Activated CD4-positive, alpha-beta memory T cell treated with anti-CD3 and anti-CD28 coated beads for 36 hours (primary cell): ENCODE measurements at regions not wholly inside any gene's neighbourhood (a gene's known extent, or its start where the extent isn't known, plus 50 kb on each side); places are given as distances from the start of the nearest gene placed in this dataset.

Experiments
- CTCF ChIA-PET: fragments of 350-600 bp; sonication (Branson Sonifier 250); formaldehyde crosslinking; loops from one replicate; lab custom pipeline; 2021; ENCODE audit warnings: antibody characterized with exemption, inconsistent platforms; lab: Charles Lee
- POLR2A ChIA-PET: fragments of 350-600 bp; sonication (Branson Sonifier 250); formaldehyde crosslinking; loops from one replicate; lab custom pipeline; 2021; ENCODE audit warnings: antibody characterized with exemption; lab: Charles Lee
- DNase-seq: peaks from one replicate; pipeline ENCODE4 v3.0.0-alpha.2; 2020
- H3K27ac Mint-ChIP-seq: one replicate; pipeline ENCODE4 v1.8.0; 2021; ENCODE audit warnings: mixed read lengths
- H3K27me3 Mint-ChIP-seq: one replicate; pipeline ENCODE4 v1.8.0; 2021; ENCODE audit warnings: mixed read lengths
- H3K36me3 Mint-ChIP-seq: one replicate; pipeline ENCODE4 v1.8.0; 2021; ENCODE audit warnings: mixed read lengths
- H3K4me1 Mint-ChIP-seq: one replicate; pipeline ENCODE4 v1.8.0; 2021; ENCODE audit warnings: low read depth, mixed read lengths
- H3K4me3 Mint-ChIP-seq: one replicate; pipeline ENCODE4 v1.8.0; 2021; ENCODE audit warnings: mild to moderate bottlenecking, mixed read lengths
- H3K9me3 Mint-ChIP-seq: one replicate; pipeline ENCODE4 v1.8.0; 2021; ENCODE audit warnings: mixed read lengths
- intact Hi-C: fragments of 100-400 bp; cut with micrococcal nuclease; formaldehyde crosslinking; loops from one replicate; pipeline ENCODE4 v1.15.1; 2023

DNA sequence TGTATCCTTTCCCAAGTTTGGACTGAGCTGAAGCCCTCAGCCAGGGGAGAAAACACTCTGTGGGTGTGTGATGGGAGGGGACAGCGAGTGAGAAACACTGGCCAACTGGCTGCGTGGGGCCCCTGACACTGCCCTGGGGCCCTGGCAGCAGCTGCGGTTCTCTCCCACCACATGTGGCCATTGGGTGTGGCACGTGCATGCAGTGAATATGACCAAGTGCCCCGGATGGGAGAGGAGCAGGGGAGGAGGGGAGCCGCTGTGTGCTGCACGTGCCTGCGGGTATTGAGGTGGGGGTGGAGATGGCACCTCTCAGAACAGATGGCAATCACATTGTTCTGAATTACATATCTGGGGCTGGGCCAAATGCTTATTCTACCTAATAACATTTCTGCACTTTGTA is 242.4 kb upstream of the PCSK5 start:
- no peak overlapping the region for H3K27ac Mint-ChIP-seq
- H3K36me3 Mint-ChIP-seq, result no peaks in the 10 kb centered on the region
- H3K4me3 Mint-ChIP-seq, result no peak overlapping the region
- no peaks in the 10 kb centered on the region for H3K27me3 Mint-ChIP-seq
- H3K9me3 Mint-ChIP-seq, result no peaks in the 10 kb centered on the region
- CTCF ChIA-PET, result interaction anchor here (0.6 kb wide), 1 partner anchor 9 kb away, joined by 3 read pairs; no protein-coding TSS in a partner anchor
- POLR2A ChIA-PET, result no interaction called here
- no peaks in the 10 kb centered on the region for H3K4me1 Mint-ChIP-seq
- no peak for DNase-seq
- intact Hi-C loops, result no loop called here

GRCh38 chr9:75649060-75649459 is 241.4 kb upstream of the PCSK5 start:
- ChIA-PET POLR2A (no interaction called here), CTCF (no interaction called here)
- DNase-seq, result no peak
- H3K27ac Mint-ChIP-seq, result no peak overlapping the region
- no peaks in the 10 kb centered on the region for H3K9me3 Mint-ChIP-seq
- no peak overlapping the region for H3K4me3 Mint-ChIP-seq
- intact Hi-C loops, result no loop called here
- H3K4me1 Mint-ChIP-seq, result no peaks in the 10 kb centered on the region
- no peaks in the 10 kb centered on the region for H3K27me3 Mint-ChIP-seq
- no peaks in the 10 kb centered on the region for H3K36me3 Mint-ChIP-seq

GRCh38 chr9:75651709-75652108 is 238.8 kb upstream of the PCSK5 start:
- H3K27me3 Mint-ChIP-seq, result no peaks in the 10 kb centered on the region
- H3K36me3 Mint-ChIP-seq, result no peaks in the 10 kb centered on the region
- no peaks in the 10 kb centered on the region for H3K9me3 Mint-ChIP-seq
- intact Hi-C loops, result no loop called here
- ChIA-PET POLR2A (no interaction called here), CTCF (no interaction called here)
- no peak overlapping the region for H3K27ac Mint-ChIP-seq
- no peak overlapping the region for H3K4me3 Mint-ChIP-seq
- H3K4me1 Mint-ChIP-seq, result no peaks in the 10 kb centered on the region
- DNase-seq, result no peak

- Mint-ChIP-seq H3K4me1 (no peaks in the 10 kb centered on the region), H3K36me3 (no peaks in the 10 kb centered on the region), H3K27me3 (no peaks in the 10 kb centered on the region), H3K9me3 (no peaks in the 10 kb centered on the region), H3K27ac (no peak overlapping the region), H3K4me3 (no peak overlapping the region)
- POLR2A ChIA-PET, result no interaction called here
- no peak for DNase-seq
- intact Hi-C loops, result no loop called here
- CTCF ChIA-PET, result no interaction called here
Observed at GRCh38 chr9:75653335-75653734, 237.1 kb upstream of the PCSK5 start.

- no peak for DNase-seq
- intact Hi-C loops, result no loop called here
- no peak overlapping the region for H3K4me3 Mint-ChIP-seq
- no peaks in the 10 kb centered on the region for H3K9me3 Mint-ChIP-seq
- ChIA-PET CTCF (no interaction called here), POLR2A (no interaction called here)
- no peaks in the 10 kb centered on the region for H3K27me3 Mint-ChIP-seq
- H3K36me3 Mint-ChIP-seq, result no peaks in the 10 kb centered on the region
- no peaks in the 10 kb centered on the region for H3K4me1 Mint-ChIP-seq
- H3K27ac Mint-ChIP-seq, result no peak overlapping the region
Observed at GRCh38 chr9:75653750-75654149, 236.7 kb upstream of the PCSK5 start.

DNA sequence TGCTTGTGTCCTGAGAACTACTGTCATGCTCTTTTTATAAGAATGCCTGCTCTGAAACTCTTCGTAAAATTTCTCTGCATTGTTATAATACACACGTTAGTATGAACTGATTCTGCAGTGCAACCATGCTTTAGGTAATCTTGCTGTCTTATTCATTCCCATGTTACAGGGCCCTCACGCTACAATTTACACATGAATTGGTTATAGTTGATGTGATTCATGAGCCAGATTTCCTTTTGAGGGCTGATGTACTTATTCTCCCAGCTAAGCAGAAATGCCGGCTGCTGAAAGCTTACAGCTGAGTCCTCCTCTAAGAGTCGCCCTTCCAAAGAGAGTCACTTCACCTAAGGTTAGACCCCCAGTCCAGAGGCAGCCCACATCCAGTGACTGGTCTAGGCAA is 233.5 kb upstream of the PCSK5 start:
- Mint-ChIP-seq H3K4me1 (no peaks in the 10 kb centered on the region), H3K4me3 (no peak overlapping the region), H3K36me3 (no peaks in the 10 kb centered on the region), H3K27ac (no peak overlapping the region), H3K9me3 (no peaks in the 10 kb centered on the region), H3K27me3 (no peaks in the 10 kb centered on the region)
- intact Hi-C loops, result no loop called here
- no peak for DNase-seq
- POLR2A ChIA-PET, result no interaction called here
- CTCF ChIA-PET, result interaction anchor here (0.7 kb wide), 1 partner anchor 9 kb away, joined by 3 read pairs; no protein-coding TSS in a partner anchor

DNA sequence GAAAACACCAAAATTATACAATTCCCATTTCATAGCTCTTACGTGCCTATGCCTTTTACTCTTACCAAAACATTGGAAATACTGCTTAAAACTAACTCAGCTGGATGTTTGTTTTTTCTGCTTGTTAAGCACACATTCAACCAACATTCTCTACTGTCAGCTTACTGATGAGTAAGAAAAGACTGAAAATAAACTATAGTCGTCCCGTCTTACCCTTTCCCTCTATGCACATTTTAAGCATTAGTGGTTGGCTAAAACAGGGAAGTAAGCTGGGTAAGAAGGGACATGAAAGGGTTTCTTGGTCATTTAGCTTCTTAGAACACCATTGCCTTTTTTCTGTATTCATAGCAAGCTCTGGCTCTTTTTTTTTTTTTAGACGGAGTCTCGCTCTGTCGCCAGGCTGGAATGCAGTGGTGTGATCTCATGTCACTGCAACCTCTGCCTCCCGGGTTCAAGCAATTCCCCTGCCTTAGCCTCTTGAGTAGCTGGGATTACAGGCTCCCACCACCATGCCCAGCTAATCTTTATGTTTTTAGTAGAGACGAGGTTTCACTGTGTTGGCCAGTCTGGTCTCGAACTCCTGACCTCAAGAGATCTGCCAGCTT is 232.1 kb upstream of the PCSK5 start:
- no peak overlapping the region for H3K27ac Mint-ChIP-seq
- ChIA-PET POLR2A (no interaction called here), CTCF (no interaction called here)
- intact Hi-C loops, result no loop called here
- H3K27me3 Mint-ChIP-seq, result no peaks in the 10 kb centered on the region
- H3K36me3 Mint-ChIP-seq, result no peaks in the 10 kb centered on the region
- DNase-seq, result no peak
- H3K4me3 Mint-ChIP-seq, result no peak overlapping the region
- H3K9me3 Mint-ChIP-seq, result no peaks in the 10 kb centered on the region
- no peaks in the 10 kb centered on the region for H3K4me1 Mint-ChIP-seq

DNA sequence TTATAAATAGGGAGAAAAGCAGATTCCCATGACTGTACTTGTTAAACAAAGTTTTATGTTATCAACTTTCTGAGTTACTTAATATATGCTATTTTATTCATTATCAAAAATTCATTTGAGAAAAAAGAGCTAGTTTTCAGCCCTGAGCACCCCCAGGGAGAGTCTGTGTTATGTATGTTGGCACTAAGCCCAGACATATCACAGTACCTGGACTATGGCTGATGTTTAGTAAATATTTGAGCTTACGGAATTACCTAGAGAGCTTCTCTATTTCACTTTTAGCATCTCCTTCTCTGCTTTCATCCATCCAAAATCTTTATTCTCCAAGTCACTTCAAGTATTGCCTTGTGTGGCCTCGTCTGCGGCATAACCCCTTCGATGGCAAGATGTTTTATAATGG is 225.9 kb upstream of the PCSK5 start:
- Mint-ChIP-seq H3K27ac (no peak overlapping the region), H3K4me1 (no peaks in the 10 kb centered on the region), H3K36me3 (no peaks in the 10 kb centered on the region), H3K9me3 (no peaks in the 10 kb centered on the region), H3K27me3 (no peaks in the 10 kb centered on the region), H3K4me3 (no peak overlapping the region)
- intact Hi-C loops, result no loop called here
- no peak for DNase-seq
- POLR2A ChIA-PET, result no interaction called here
- CTCF ChIA-PET, result no interaction called here

DNA sequence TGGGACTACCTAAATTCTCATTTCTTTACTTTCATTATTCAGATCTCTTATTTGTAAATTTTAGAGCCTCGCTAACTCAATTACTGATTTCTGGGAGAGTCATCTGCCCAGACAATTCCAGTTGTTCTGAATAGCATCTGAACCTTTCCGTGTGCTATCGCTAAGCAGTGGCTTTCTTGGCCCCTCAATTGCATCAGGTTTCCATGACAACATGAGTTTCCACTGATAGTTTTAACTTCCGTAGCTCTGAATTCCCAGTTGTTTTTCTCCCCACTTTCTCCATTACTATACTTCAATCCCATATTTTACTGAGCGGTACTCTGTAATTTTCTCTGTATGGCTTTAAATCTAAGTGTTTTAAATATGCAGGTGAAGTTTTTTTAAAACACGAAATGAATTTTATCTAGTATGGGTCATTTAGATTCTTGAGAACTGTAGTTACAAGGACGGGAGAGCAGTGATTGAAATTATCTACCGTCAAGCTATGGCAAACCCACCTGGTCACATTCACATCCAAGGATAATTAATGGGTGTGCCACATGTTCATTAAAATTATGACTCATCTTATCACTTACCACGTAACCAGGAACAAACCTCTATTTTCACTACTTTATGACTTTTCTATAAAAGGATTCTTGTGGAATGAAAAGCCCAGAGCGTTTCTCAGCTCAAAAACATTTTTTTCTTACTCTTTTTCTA is 223.5 kb upstream of the PCSK5 start:
- ChIA-PET CTCF (no interaction called here), POLR2A (no interaction called here)
- H3K9me3 Mint-ChIP-seq, result no peaks in the 10 kb centered on the region
- no peak overlapping the region for H3K4me3 Mint-ChIP-seq
- no peaks in the 10 kb centered on the region for H3K36me3 Mint-ChIP-seq
- no peak for DNase-seq
- intact Hi-C loops, result no loop called here
- no peak overlapping the region for H3K27ac Mint-ChIP-seq
- no peaks in the 10 kb centered on the region for H3K27me3 Mint-ChIP-seq
- H3K4me1 Mint-ChIP-seq, result no peaks in the 10 kb centered on the region

DNA sequence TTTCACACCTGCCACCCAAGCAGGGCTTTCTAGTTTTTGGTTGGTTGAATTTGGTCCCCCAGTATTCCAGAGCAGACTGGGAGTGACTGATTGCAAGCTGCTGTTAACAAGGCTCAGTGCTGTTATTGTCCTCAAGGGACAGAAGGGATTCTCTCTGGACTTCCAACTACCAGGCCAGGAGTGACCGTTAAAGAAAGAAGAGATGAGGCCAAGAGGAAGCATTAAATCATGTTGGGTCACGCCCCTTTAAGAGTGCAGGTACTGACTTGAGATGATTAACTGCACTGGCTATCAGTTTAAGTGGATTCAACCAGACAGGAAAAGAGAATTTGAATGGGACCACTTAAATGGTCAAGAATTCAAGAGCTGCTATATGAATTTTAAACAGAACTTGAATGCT is 220.8 kb upstream of the PCSK5 start:
- Mint-ChIP-seq H3K27ac (no peak overlapping the region), H3K4me1 (no peaks in the 10 kb centered on the region), H3K27me3 (no peaks in the 10 kb centered on the region), H3K36me3 (no peaks in the 10 kb centered on the region), H3K4me3 (no peak overlapping the region), H3K9me3 (no peaks in the 10 kb centered on the region)
- POLR2A ChIA-PET, result no interaction called here
- CTCF ChIA-PET, result no interaction called here
- intact Hi-C loops, result no loop called here
- DNase-seq, result no peak

DNA sequence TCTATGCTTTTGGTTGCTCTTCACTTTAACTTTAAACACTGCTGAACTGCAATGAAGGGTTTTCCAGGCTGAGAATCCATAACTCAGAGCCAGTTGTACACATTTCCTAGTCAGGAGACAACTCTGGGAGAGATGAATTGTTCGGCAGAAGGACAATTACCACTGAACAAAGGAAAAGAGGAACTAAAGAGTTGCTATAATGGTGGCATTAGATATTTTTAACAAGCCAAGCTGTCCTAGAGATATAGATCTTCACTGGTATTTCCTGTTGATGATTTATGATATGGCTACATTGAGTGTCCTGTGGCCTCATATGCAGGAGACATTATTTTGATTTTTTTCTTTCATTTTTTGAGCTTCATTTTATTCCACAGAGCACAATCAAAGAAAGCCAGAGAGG is 219.1 kb upstream of the PCSK5 start:
- H3K4me3 Mint-ChIP-seq, result no peak overlapping the region
- H3K27me3 Mint-ChIP-seq, result no peaks in the 10 kb centered on the region
- CTCF ChIA-PET, result no interaction called here
- H3K27ac Mint-ChIP-seq, result no peak overlapping the region
- intact Hi-C loops, result no loop called here
- no peaks in the 10 kb centered on the region for H3K36me3 Mint-ChIP-seq
- H3K4me1 Mint-ChIP-seq, result no peaks in the 10 kb centered on the region
- no peak for DNase-seq
- POLR2A ChIA-PET, result no interaction called here
- no peaks in the 10 kb centered on the region for H3K9me3 Mint-ChIP-seq

- ChIA-PET CTCF (no interaction called here), POLR2A (no interaction called here)
- H3K27me3 Mint-ChIP-seq, result no peaks in the 10 kb centered on the region
- H3K9me3 Mint-ChIP-seq, result no peaks in the 10 kb centered on the region
- H3K4me3 Mint-ChIP-seq, result no peak overlapping the region
- H3K27ac Mint-ChIP-seq, result no peak overlapping the region
- no peak for DNase-seq
- H3K36me3 Mint-ChIP-seq, result no peaks in the 10 kb centered on the region
- intact Hi-C loops, result no loop called here
- no peaks in the 10 kb centered on the region for H3K4me1 Mint-ChIP-seq
Observed at GRCh38 chr9:75672478-75672877, 218.0 kb upstream of the PCSK5 start.

GRCh38 chr9:75683591-75683990 is 206.9 kb upstream of the PCSK5 start:
- POLR2A ChIA-PET, result no interaction called here
- H3K27me3 Mint-ChIP-seq, result no peaks in the 10 kb centered on the region
- H3K4me1 Mint-ChIP-seq, result no peaks in the 10 kb centered on the region
- peaks cover 3% of the 10 kb centered on the region for H3K9me3 Mint-ChIP-seq
- H3K27ac Mint-ChIP-seq, result no peak overlapping the region
- no peaks in the 10 kb centered on the region for H3K36me3 Mint-ChIP-seq
- no peak overlapping the region for H3K4me3 Mint-ChIP-seq
- CTCF ChIA-PET, result no interaction called here
- DNase-seq, result no peak
- intact Hi-C loops, result no loop called here
